OCI-LY3 (cell line): ENCODE measurements at regions not wholly inside any gene's neighbourhood (a gene's known extent, or its start where the extent isn't known, plus 50 kb on each side); places are given as distances from the start of the nearest gene placed in this dataset.

Experiments
- H2AFZ ChIP-seq: fragments of 200-600, 300-600 bp; shearing (Covaris generic); 2 replicates; pipeline ENCODE4 v1.6.0; 2014; ENCODE audit warnings: antibody characterized with exemption, low read depth, low read length
- H3K27ac ChIP-seq: fragments of 200-600, 300-600 bp; sonication (generic); 2 replicates; pipeline ENCODE4 v1.5.1; 2014; ENCODE audit warnings: mild to moderate bottlenecking, low read length, moderate library complexity, mixed read lengths
- H3K27me3 ChIP-seq: fragments of 200-600, 300-600 bp; sonication (generic); 2 replicates; pipeline ENCODE4 v1.6.1; 2014; ENCODE audit warnings: low read depth, low read length, mixed read lengths
- H3K36me3 ChIP-seq: fragments of 200-600, 300-600 bp; sonication (generic); replicated peaks from 2 replicates; pipeline ENCODE3; 2014; ENCODE audit warnings: low read depth, low read length, mixed read lengths
- H3K4me1 ChIP-seq: fragments of 300-600, 200-600 bp; sonication (generic); 2 replicates; pipeline ENCODE4 v1.6.1; 2014; ENCODE audit warnings: low read length, mixed read lengths
- H3K4me2 ChIP-seq: fragments of 200-600, 300-600 bp; sonication (generic); 2 replicates; pipeline ENCODE4 v1.6.1; 2014; ENCODE audit warnings: low read length, mixed read lengths
- H3K4me3 ChIP-seq: fragments of 300-600, 200-600 bp; sonication (generic); 2 replicates; pipeline ENCODE4 v1.5.1; 2014; ENCODE audit warnings: antibody characterized with exemption, mild to moderate bottlenecking, low read length, moderate library complexity
- H3K79me2 ChIP-seq: fragments of 300-600, 200-600 bp; shearing (Covaris generic); 2 replicates; pipeline ENCODE4 v1.6.1; 2014; ENCODE audit warnings: mild to moderate bottlenecking, low read length, mixed read lengths
- H3K9ac ChIP-seq: fragments of 300-600, 200-600 bp; shearing (Covaris generic); 2 replicates; pipeline ENCODE4 v1.6.0; 2014; ENCODE audit warnings: mild to moderate bottlenecking, low read length, moderate library complexity
- H3K9me3 ChIP-seq: fragments of 200-600, 300-600 bp; shearing (Covaris generic); 2 replicates; pipeline ENCODE4 v1.6.1; 2014; ENCODE audit warnings: low read length, mixed read lengths; ENCODE audit not compliant: insufficient read depth
- H4K20me1 ChIP-seq: fragments of 200-600, 300-600 bp; sonication (generic); 2 replicates; pipeline ENCODE4 v1.6.1; 2016; ENCODE audit warnings: low read length, mixed read lengths; ENCODE audit not compliant: insufficient read depth
- CTCF ChIP-seq: fragments of 200-600, 300-600 bp; sonication (generic); IDR thresholded peaks from 2 replicates; pipeline ENCODE4 v1.5.1; 2014; ENCODE audit warnings: antibody characterized with exemption, low read length, low read depth
- EZH2phosphoT487 ChIP-seq: fragments of 200-600 bp; shearing (Covaris generic); IDR thresholded peaks from 2 replicates; pipeline ENCODE4 v1.6.1; 2018; ENCODE audit warnings: antibody characterized with exemption, mixed run types, low read depth

- Histone ChIP-seq H3K36me3 (no peaks in the 10 kb centered on the region), H3K4me1 (peaks cover 7% of the 10 kb centered on the region), H3K79me2 (no peaks in the 10 kb centered on the region), H3K9ac (no peak overlapping the region), H2AFZ (no peak overlapping the region), H3K27ac (no peak overlapping the region), H3K27me3 (peaks cover 14% of the 10 kb centered on the region), H3K4me3 (no peak overlapping the region), H3K9me3 (no peaks in the 10 kb centered on the region), H4K20me1 (no peaks in the 10 kb centered on the region), H3K4me2 (no peak overlapping the region)
- no peak for TF ChIP-seq EZH2phosphoT487
- TF ChIP-seq CTCF, result no peak
These were observed 201.6 kb downstream of the EDEM1 start for GRCh38 chr3:5389057-5389456.

- H3K4me3 ChIP-seq, result no peak overlapping the region
- H2AFZ ChIP-seq, result 0 out of 2 replicates have a peak overlapping the region, but pooled peaks have one; percentile 41
- H4K20me1 ChIP-seq, result no peaks in the 10 kb centered on the region
- no peak overlapping the region for H3K9ac ChIP-seq
- no peak for TF ChIP-seq CTCF
- TF ChIP-seq EZH2phosphoT487, result no peak
- H3K27ac ChIP-seq, result no peak overlapping the region
- no peaks in the 10 kb centered on the region for H3K9me3 ChIP-seq
- H3K27me3 ChIP-seq, result peaks cover 10% of the 10 kb centered on the region
- H3K36me3 ChIP-seq, result no peaks in the 10 kb centered on the region
- H3K4me2 ChIP-seq, result peak overlapping the region; percentile 33
- H3K79me2 ChIP-seq, result no peaks in the 10 kb centered on the region
- peaks cover 7% of the 10 kb centered on the region for H3K4me1 ChIP-seq
These were observed 202.7 kb downstream of the EDEM1 start for GRCh38 chr3:5390221-5390620.

- Histone ChIP-seq H3K9me3 (no peaks in the 10 kb centered on the region), H3K9ac (no peak overlapping the region), H3K79me2 (no peaks in the 10 kb centered on the region), H3K4me1 (peaks cover 7% of the 10 kb centered on the region), H3K27ac (no peak overlapping the region), H3K36me3 (no peaks in the 10 kb centered on the region), H3K27me3 (peaks cover 5% of the 10 kb centered on the region; the same call in 1 of the 2 replicates), H3K4me3 (no peak overlapping the region), H2AFZ (no peak overlapping the region), H3K4me2 (no peak overlapping the region), H4K20me1 (no peaks in the 10 kb centered on the region)
- TF ChIP-seq CTCF (no peak), EZH2phosphoT487 (no peak)
These were observed 203.6 kb downstream of the EDEM1 start for GRCh38 chr3:5390936-5391625.

GRCh38 chr3:5401002-5401401, 213.5 kb downstream of the EDEM1 start:
- no peaks in the 10 kb centered on the region for H3K9me3 ChIP-seq
- no peaks in the 10 kb centered on the region; the same call in 1 of the 2 replicates for H3K27me3 ChIP-seq
- no peak overlapping the region for H3K27ac ChIP-seq
- no peaks in the 10 kb centered on the region for H3K36me3 ChIP-seq
- H3K4me2 ChIP-seq, result no peak overlapping the region
- no peak overlapping the region for H3K9ac ChIP-seq
- no peaks in the 10 kb centered on the region for H3K79me2 ChIP-seq
- no peak for TF ChIP-seq CTCF
- no peak for TF ChIP-seq EZH2phosphoT487
- no peak overlapping the region for H3K4me3 ChIP-seq
- H3K4me1 ChIP-seq, result no peaks in the 10 kb centered on the region
- H4K20me1 ChIP-seq, result no peaks in the 10 kb centered on the region
- no peak overlapping the region for H2AFZ ChIP-seq
